Pancreas (tissue), 10 donors: ENCODE measurements at regions not wholly inside any gene's neighbourhood (a gene's known extent, or its start where the extent isn't known, plus 50 kb on each side); places are given as distances from the start of the nearest gene placed in this dataset.

Source experiments
- ATAC-seq, 4 donors: fragments of 200-7000 bp; cut with Tn5 transposase; one replicate each; pipeline versions ENCODE4 v1.8.0 to v1.9.1; 2020; ENCODE audit warnings: mild to moderate bottlenecking in 4 of 4, moderate library complexity in 4 of 4
- DNase-seq, 6 donors: peaks; one replicate each; pipeline ENCODE4 v3.0.0-alpha.2; 2020
- FAIRE-seq: peaks from 2 replicates; lab custom pipeline; 2012; peaks lifted over from hg19 to GRCh38; lab: Jason Lieb, UNC
- H3K27ac ChIP-seq, 4 donors: fragments of 200-600 bp; sonication (generic); 1 replicate in 3 of 4; 2 replicates in 1 of 4; pipeline versions ENCODE4 v1.5.0 to v1.8.0; 2020
- H3K27me3 ChIP-seq, 4 donors: fragments of 200-600 bp; one replicate each; pipeline ENCODE4 v1.8.0; 2021
- H3K36me3 ChIP-seq, 3 donors: fragments of 200-600 bp; sonication (generic) in 1 of 3; one replicate each; pipeline versions ENCODE4 v1.5.0 to v1.8.0; 2020 to 2021
- H3K4me1 ChIP-seq, 3 donors: fragments of 200-600 bp; one replicate each; pipeline ENCODE4 v1.8.0; 2021
- H3K4me3 ChIP-seq, 4 donors: fragments of 200-600 bp; sonication (generic) in 2 of 4; one replicate each; pipeline versions ENCODE4 v1.5.0 to v1.8.0; 2020 to 2021
- H3K9me3 ChIP-seq, 4 donors: fragments of 200-600 bp; one replicate each; pipeline ENCODE4 v1.8.0; 2021
- CTCF ChIP-seq, 4 donors: fragments of 200-600 bp; sonication (generic) in 3 of 4; IDR thresholded peaks; one replicate each; pipeline versions ENCODE4 v1.5.0 to v1.8.0; 2021; ENCODE audit warnings: antibody characterized with exemption in 4 of 4
- WGBS, 2 donors: extraction: QIAGEN DNeasy Blood & Tissue Kit; methylation state at CpG; one replicate each; pipeline ENCODE4 v1.1.7; 2013; 5-methylcytosine and 5-hydroxymethylcytosine counted together
- intact Hi-C, 3 donors: fragments of 100-400 bp; cut with DNase I; formaldehyde crosslinking; loops; one replicate each; pipeline versions ENCODE4 v1.11.1 to v1.14.2; 2022
- donor health status: healthy with polysubstance abuse.
- donor health status: DM: no; HTN: no; CAD: no; lungs with moderate emphysema.
- donor health status: DM: no; HTN: no; CAD: no.
- donor health status: control.
- donor health status: control.
- donor health status: Bipolar disorder and iron deficiency.
- donor health status: DM: yes; HTN: yes; CAD: no.
- donor health status: DM: no; HTN: no; CAD: no.
- donor health status: DM: no; HTN: no; CAD: no.
- donor health status: DM: yes; HTN: yes; CAD: no.

GRCh38 chr5:61667525-61668218 is 335.6 kb downstream of the ZSWIM6 start:
- FAIRE-seq: no peak
- Histone ChIP-seq H3K27me3 (no peaks in the 10 kb centered on the region), H3K4me1 (peaks cover 0 to 4% (median 0%) of the 10 kb centered on the region in 3 donors), H3K27ac (no peak overlapping the region), H3K36me3 (no peaks in the 10 kb centered on the region), H3K4me3 (no peak overlapping the region), H3K9me3 (no peaks in the 10 kb centered on the region)
- intact Hi-C loops: no loop called here
- no peak for TF ChIP-seq CTCF (IDR thresholded peaks at IDR 0.05)
- peak in 2 of 4 donors; percentile 24 to 25 for ATAC-seq
- 19 to 23% methylated on average over 6 of the region's 6 CpGs for WGBS, 2 donors
- DNase-seq: no peak

GRCh38 chr5:61669531-61669930 is 337.5 kb downstream of the ZSWIM6 start:
- no peak for TF ChIP-seq CTCF (IDR thresholded peaks at IDR 0.05)
- intact Hi-C loops: no loop called here
- Histone ChIP-seq H3K27me3 (no peaks in the 10 kb centered on the region), H3K4me1 (peaks cover 0 to 4% (median 0%) of the 10 kb centered on the region in 3 donors), H3K9me3 (no peaks in the 10 kb centered on the region), H3K4me3 (no peak overlapping the region), H3K27ac (no peak overlapping the region), H3K36me3 (no peaks in the 10 kb centered on the region)
- 76 to 77% methylated on average over 3 of the region's 3 CpGs for WGBS, 2 donors
- DNase-seq (no peak), ATAC-seq (no peak), FAIRE-seq (no peak)

GRCh38 chr5:61670941-61671340 is 338.9 kb downstream of the ZSWIM6 start:
- 88 to 89% methylated on average over 4 of the region's 4 CpGs for WGBS, 2 donors
- Histone ChIP-seq H3K27ac (no peak overlapping the region), H3K4me1 (peaks cover 0 to 4% (median 0%) of the 10 kb centered on the region in 3 donors), H3K9me3 (no peaks in the 10 kb centered on the region), H3K27me3 (no peaks in the 10 kb centered on the region), H3K4me3 (no peak overlapping the region), H3K36me3 (no peaks in the 10 kb centered on the region)
- TF ChIP-seq CTCF (IDR thresholded peaks at IDR 0.05): no peak
- DNase-seq (no peak), FAIRE-seq (no peak), ATAC-seq (no peak)
- intact Hi-C loops: no loop called here

GRCh38 chr5:61673007-61673735 is 341.1 kb downstream of the ZSWIM6 start:
- H3K4me3 ChIP-seq: no peak overlapping the region
- no peaks in the 10 kb centered on the region for H3K4me1 ChIP-seq
- intact Hi-C loops: no loop called here
- DNase-seq (peak in 1 of 6 donors; percentile 22), FAIRE-seq (no peak), ATAC-seq (peak in 3 of 4 donors; percentile 74 to 87 (median 81))
- TF ChIP-seq CTCF (IDR thresholded peaks at IDR 0.05): no peak
- 81 to 85% methylated on average over 9 of the region's 9 CpGs for WGBS, 2 donors
- H3K9me3 ChIP-seq: no peaks in the 10 kb centered on the region
- H3K36me3 ChIP-seq: no peaks in the 10 kb centered on the region
- peak overlapping the region in 2 of 4 donors; percentile 23 to 29 for H3K27ac ChIP-seq
- H3K27me3 ChIP-seq: no peaks in the 10 kb centered on the region

GRCh38 chr5:61674378-61674777 is 342.3 kb downstream of the ZSWIM6 start:
- WGBS, 2 donors: 62 to 76% methylated on average over 4 of the region's 4 CpGs
- intact Hi-C loops: no loop called here
- DNase-seq: no peak

More at GRCh38 chr5:61674378-61674777, 342.3 kb downstream of the ZSWIM6 start:
- Histone ChIP-seq H3K36me3 (no peaks in the 10 kb centered on the region), H3K27ac (peak overlapping the region in 1 of 4 donors; percentile 30), H3K9me3 (no peaks in the 10 kb centered on the region), H3K4me3 (no peak overlapping the region), H3K27me3 (no peaks in the 10 kb centered on the region), H3K4me1 (no peaks in the 10 kb centered on the region)
- ATAC-seq: no peak
- TF ChIP-seq CTCF (IDR thresholded peaks at IDR 0.05): no peak
- FAIRE-seq: no peak
